HG02852 (cell line): ENCODE measurements at regions not wholly inside any gene's neighbourhood (a gene's known extent, or its start where the extent isn't known, plus 50 kb on each side); places are given as distances from the start of the nearest gene placed in this dataset.
A peak's percentile ranks its signal among the peaks of the same experiment; 100 is the strongest.

ENCODE experiments used
- ATAC-seq: cut with Tn5 transposase; IDR thresholded peaks from one replicate; pipeline ENCODE4 v1.9.1; 2021; ENCODE audit warnings: mild to moderate bottlenecking, moderate library complexity; ENCODE audit not compliant: unreplicated experiment

GRCh38 chr3:77945320-77945719 is 905.4 kb downstream of the ROBO2 start:
- ATAC-seq = no peak

- no peak for ATAC-seq
These were observed 907.8 kb downstream of the ROBO2 start for GRCh38 chr3:77947671-77948070.

GRCh38 chr3:77967621-77968020 is 927.7 kb downstream of the ROBO2 start:
- no peak for ATAC-seq

GRCh38 chr3:77976079-77976478 is 936.2 kb downstream of the ROBO2 start:
- no peak for ATAC-seq

GRCh38 chr3:78003090-78003489 is 963.2 kb downstream of the ROBO2 start:
- ATAC-seq = no peak

- ATAC-seq = no peak
These were observed 964.7 kb downstream of the ROBO2 start for GRCh38 chr3:78004571-78004970.

GRCh38 chr3:78013653-78014052 is 973.8 kb downstream of the ROBO2 start:
- ATAC-seq = no peak

- ATAC-seq = no peak
These were observed 976.0 kb downstream of the ROBO2 start for GRCh38 chr3:78015856-78016255.

GRCh38 chr3:78021710-78022109 is 981.8 kb downstream of the ROBO2 start:
- ATAC-seq = no peak

GRCh38 chr3:78022232-78022631 is 982.3 kb downstream of the ROBO2 start:
- no peak for ATAC-seq

GRCh38 chr3:78023257-78023656 is 983.4 kb downstream of the ROBO2 start:
- no peak for ATAC-seq

- no peak for ATAC-seq
These were observed 986.0 kb downstream of the ROBO2 start for GRCh38 chr3:78025916-78026315.

GRCh38 chr3:78026318-78026828 is 986.5 kb downstream of the ROBO2 start:
- ATAC-seq = no peak

GRCh38 chr3:78029775-78030174 is 989.9 kb downstream of the ROBO2 start:
- no peak for ATAC-seq

- no peak for ATAC-seq
These were observed 995.3 kb downstream of the ROBO2 start for GRCh38 chr3:78035131-78035641.

- ATAC-seq = no peak
These were observed 1001.6 kb downstream of the ROBO2 start for GRCh38 chr3:78041486-78041885.

- ATAC-seq = no peak
These were observed 1006.7 kb downstream of the ROBO2 start for GRCh38 chr3:78046566-78046965.

GRCh38 chr3:78048698-78049097 is 1008.8 kb downstream of the ROBO2 start:
- peak; percentile 67 for ATAC-seq

- ATAC-seq = no peak
These were observed 1009.6 kb downstream of the ROBO2 start for GRCh38 chr3:78049521-78049920.

GRCh38 chr3:78050276-78051065 is 1010.6 kb downstream of the ROBO2 start:
- no peak for ATAC-seq

- no peak for ATAC-seq
These were observed 1012.8 kb downstream of the ROBO2 start for GRCh38 chr3:78052746-78053145.

GRCh38 chr3:78066287-78066686 is 1026.4 kb downstream of the ROBO2 start:
- no peak for ATAC-seq

GRCh38 chr3:78070188-78070587 is 1030.3 kb downstream of the ROBO2 start:
- ATAC-seq = no peak
